ENCODE measurements at regions not wholly inside any gene's neighbourhood (a gene's known extent, or its start where the extent isn't known, plus 50 kb on each side); places are given as distances from the start of the nearest gene placed in this dataset.

DNA sequence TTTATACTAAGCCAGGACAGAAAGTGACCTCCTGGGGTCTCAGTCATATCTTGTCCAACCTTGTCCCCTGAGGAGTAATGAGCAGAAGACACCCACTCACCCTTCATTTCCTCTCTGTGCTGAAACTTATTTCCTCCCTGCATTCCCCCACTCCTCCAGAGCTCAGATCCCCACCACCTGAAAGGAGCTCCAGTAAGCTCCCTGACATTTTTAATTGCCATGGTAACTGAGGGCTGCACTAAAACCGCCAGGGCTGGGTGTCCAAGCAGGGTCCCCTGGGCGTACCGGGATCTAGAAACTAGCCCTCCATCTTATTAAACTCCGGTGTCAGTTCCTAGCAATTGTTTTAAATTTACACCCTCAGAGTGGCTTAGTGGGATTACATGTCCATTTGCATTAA is 393.3 kb upstream of the HNRNPA3 start:
- CTCF ChIA-PET, result interaction anchor here (0.9 kb wide), 1 partner anchor 11 kb away, joined by 3 read pairs; no protein-coding TSS in a partner anchor
- POLR2A ChIA-PET, result no interaction called here
- H3K27me3 ChIP-seq (replicated peaks; ENCODE audit: control insufficient read depth, insufficient read depth, low read length), result no peaks in the 10 kb centered on the region; the same call in 1 of the 2 replicates
- no peaks in the 10 kb centered on the region for H3K4me1 Mint-ChIP-seq (ENCODE audit: low read depth, unreplicated experiment)
- TF ChIP-seq, protein P1, sequence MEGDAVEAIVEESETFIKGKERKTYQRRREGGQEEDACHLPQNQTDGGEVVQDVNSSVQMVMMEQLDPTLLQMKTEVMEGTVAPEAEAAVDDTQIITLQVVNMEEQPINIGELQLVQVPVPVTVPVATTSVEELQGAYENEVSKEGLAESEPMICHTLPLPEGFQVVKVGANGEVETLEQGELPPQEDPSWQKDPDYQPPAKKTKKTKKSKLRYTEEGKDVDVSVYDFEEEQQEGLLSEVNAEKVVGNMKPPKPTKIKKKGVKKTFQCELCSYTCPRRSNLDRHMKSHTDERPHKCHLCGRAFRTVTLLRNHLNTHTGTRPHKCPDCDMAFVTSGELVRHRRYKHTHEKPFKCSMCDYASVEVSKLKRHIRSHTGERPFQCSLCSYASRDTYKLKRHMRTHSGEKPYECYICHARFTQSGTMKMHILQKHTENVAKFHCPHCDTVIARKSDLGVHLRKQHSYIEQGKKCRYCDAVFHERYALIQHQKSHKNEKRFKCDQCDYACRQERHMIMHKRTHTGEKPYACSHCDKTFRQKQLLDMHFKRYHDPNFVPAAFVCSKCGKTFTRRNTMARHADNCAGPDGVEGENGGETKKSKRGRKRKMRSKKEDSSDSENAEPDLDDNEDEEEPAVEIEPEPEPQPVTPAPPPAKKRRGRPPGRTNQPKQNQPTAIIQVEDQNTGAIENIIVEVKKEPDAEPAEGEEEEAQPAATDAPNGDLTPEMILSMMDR (IDR thresholded peaks at IDR 0.05; ENCODE audit: insufficient read depth in 1 of 2, low read depth in 1 of 2, low read length in 1 of 2, severe bottlenecking in 1 of 2, unreplicated experiment in 1 of 2), result no peak
- H3K36me3 Mint-ChIP-seq (ENCODE audit: insufficient read depth, unreplicated experiment), result no peaks in the 10 kb centered on the region
- H3K4me1 ChIP-seq, result no peaks in the 10 kb centered on the region
- H3K27ac Mint-ChIP-seq (ENCODE audit: unreplicated experiment), result no peak overlapping the region
- no TSS peak for BruUV-seq (replicated peaks)
- peaks cover 6% of the 10 kb centered on the region for H3K27me3 Mint-ChIP-seq (ENCODE audit: insufficient read depth, unreplicated experiment)
- H3K4me3 ChIP-seq (ENCODE audit: low read depth, low read length), result no peak overlapping the region
- DNase-seq, result no peak
- intact Hi-C loops (cut with micrococcal nuclease; ENCODE audit: unreplicated experiment), result loop anchor here (5.0 to 10.0 kb wide), 2 partner anchors 328 to 695 kb away; partner anchors contain the start of genes HOXD8 and HOXD9
- H3K36me3 ChIP-seq (ENCODE audit: control insufficient read depth, insufficient read depth, low read length), result no peaks in the 10 kb centered on the region
- H3K9me3 ChIP-seq, result no peaks in the 10 kb centered on the region
- no peak overlapping the region for H3K4me3 Mint-ChIP-seq (ENCODE audit: unreplicated experiment)
- no peaks in the 10 kb centered on the region for H3K9me3 Mint-ChIP-seq (ENCODE audit: unreplicated experiment)

DNA sequence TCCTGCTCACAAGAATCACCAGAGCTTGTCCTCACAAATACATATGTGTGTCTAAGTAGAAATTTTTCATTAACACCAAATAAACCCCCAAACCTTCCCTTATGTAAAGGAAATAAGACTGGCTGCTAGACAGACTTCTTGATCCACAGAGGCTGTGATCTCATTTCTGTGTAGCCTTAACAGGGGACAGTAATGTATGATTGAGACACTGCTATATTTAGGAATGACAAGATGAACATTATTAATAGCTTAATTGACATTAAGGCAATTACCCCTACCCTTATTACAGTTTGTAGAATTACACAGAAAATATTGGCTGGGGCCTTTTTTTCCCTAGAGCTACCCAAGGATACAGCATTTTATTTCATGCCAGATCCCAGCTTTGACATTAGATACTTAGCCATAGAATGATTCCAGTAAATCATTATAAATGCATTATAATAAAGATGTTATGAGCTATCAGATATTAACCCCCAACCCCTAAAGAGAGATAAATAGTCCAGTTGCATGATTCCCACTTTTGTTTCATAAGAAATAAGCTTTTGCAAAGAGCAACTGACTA is 392.1 kb upstream of the HNRNPA3 start:
- H3K27me3 Mint-ChIP-seq (ENCODE audit: insufficient read depth, unreplicated experiment), result peaks cover 8% of the 10 kb centered on the region

DNA sequence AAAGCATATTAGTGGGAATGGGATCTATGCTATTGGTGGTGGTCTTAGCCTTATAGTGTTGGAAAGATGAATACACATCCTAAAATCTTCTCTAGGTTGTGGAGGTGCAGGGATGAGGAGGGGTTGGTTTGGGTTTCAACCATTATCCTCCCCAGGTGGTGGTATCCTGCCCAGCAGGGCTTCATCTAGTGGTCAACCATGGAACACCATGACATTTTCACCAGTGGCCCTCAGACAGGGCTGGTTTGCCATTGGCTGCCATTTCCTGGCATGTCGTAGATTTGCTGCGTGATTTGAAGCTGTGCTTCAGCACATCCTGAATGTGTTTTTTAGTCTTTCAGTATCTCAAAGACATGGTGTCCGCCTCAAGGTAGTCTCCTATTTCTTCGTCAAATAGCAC is 391.2 kb upstream of the HNRNPA3 start:
- H3K4me3 ChIP-seq (ENCODE audit: low read depth, low read length), result no peak overlapping the region
- no peaks in the 10 kb centered on the region; the same call in 1 of the 2 replicates for H3K27me3 ChIP-seq (replicated peaks; ENCODE audit: control insufficient read depth, insufficient read depth, low read length)
- no TSS peak for BruUV-seq (replicated peaks)
- no peaks in the 10 kb centered on the region for H3K9me3 ChIP-seq
- H3K9me3 Mint-ChIP-seq (ENCODE audit: unreplicated experiment), result no peaks in the 10 kb centered on the region
- H3K4me1 ChIP-seq, result no peaks in the 10 kb centered on the region
- no peak overlapping the region for H3K27ac Mint-ChIP-seq (ENCODE audit: unreplicated experiment)
- POLR2A ChIA-PET, result no interaction called here
- intact Hi-C loops (cut with micrococcal nuclease; ENCODE audit: unreplicated experiment), result no loop called here
- H3K36me3 ChIP-seq (ENCODE audit: control insufficient read depth, insufficient read depth, low read length), result no peaks in the 10 kb centered on the region
- no peaks in the 10 kb centered on the region for H3K4me1 Mint-ChIP-seq (ENCODE audit: low read depth, unreplicated experiment)
- TF ChIP-seq, protein P1 (IDR thresholded peaks at IDR 0.05; ENCODE audit: insufficient read depth in 1 of 2, low read depth in 1 of 2, low read length in 1 of 2, severe bottlenecking in 1 of 2, unreplicated experiment in 1 of 2), result peak; percentile 5 to 19
- DNase-seq, result no peak
- no peaks in the 10 kb centered on the region for H3K36me3 Mint-ChIP-seq (ENCODE audit: insufficient read depth, unreplicated experiment)
- peaks cover 11% of the 10 kb centered on the region for H3K27me3 Mint-ChIP-seq (ENCODE audit: insufficient read depth, unreplicated experiment)
- no peak overlapping the region for H3K4me3 Mint-ChIP-seq (ENCODE audit: unreplicated experiment)
- CTCF ChIA-PET, result no interaction called here

More for the DNA sequence above, 392.1 kb upstream of the HNRNPA3 start:
- ChIA-PET POLR2A (no interaction called here), CTCF (interaction anchor here (0.9 kb wide), 1 partner anchor 10 kb away, joined by 3 read pairs; no protein-coding TSS in a partner anchor)
- no peak for DNase-seq
- H3K36me3 Mint-ChIP-seq (ENCODE audit: insufficient read depth, unreplicated experiment), result no peaks in the 10 kb centered on the region
- no TSS peak for BruUV-seq (replicated peaks)
- intact Hi-C loops (cut with micrococcal nuclease; ENCODE audit: unreplicated experiment), result no loop called here
- H3K27ac Mint-ChIP-seq (ENCODE audit: unreplicated experiment), result no peak overlapping the region
- H3K9me3 ChIP-seq, result no peaks in the 10 kb centered on the region
- H3K9me3 Mint-ChIP-seq (ENCODE audit: unreplicated experiment), result no peaks in the 10 kb centered on the region
- no peaks in the 10 kb centered on the region for H3K4me1 ChIP-seq
- TF ChIP-seq, protein P1 (IDR thresholded peaks at IDR 0.05; ENCODE audit: insufficient read depth in 1 of 2, low read depth in 1 of 2, low read length in 1 of 2, severe bottlenecking in 1 of 2, unreplicated experiment in 1 of 2), result no peak
- H3K4me3 Mint-ChIP-seq (ENCODE audit: unreplicated experiment), result no peak overlapping the region
- H3K4me3 ChIP-seq (ENCODE audit: low read depth, low read length), result no peak overlapping the region
- no peaks in the 10 kb centered on the region for H3K4me1 Mint-ChIP-seq (ENCODE audit: low read depth, unreplicated experiment)
- no peaks in the 10 kb centered on the region for H3K36me3 ChIP-seq (ENCODE audit: control insufficient read depth, insufficient read depth, low read length)
- H3K27me3 ChIP-seq (replicated peaks; ENCODE audit: control insufficient read depth, insufficient read depth, low read length), result no peaks in the 10 kb centered on the region; the same call in 1 of the 2 replicates

Measured in Caco-2 (cell line).